GM12873 (cell line): ENCODE measurements at regions not wholly inside any gene's neighbourhood (a gene's known extent, or its start where the extent isn't known, plus 50 kb on each side); places are given as distances from the start of the nearest gene placed in this dataset.
A peak's percentile ranks its signal among the peaks of the same experiment; 100 is the strongest.

ENCODE experiments used
- TF ChIP-seq, protein P1 (sequence below): IDR thresholded peaks from 2 replicates; pipeline ENCODE4 v1.5.1; 2012; ENCODE audit warnings: low read depth, mild to moderate bottlenecking, moderate library complexity, low read length, control low read depth; ENCODE audit not compliant: insufficient read depth; ENCODE audit errors: missing control alignments

DNA sequence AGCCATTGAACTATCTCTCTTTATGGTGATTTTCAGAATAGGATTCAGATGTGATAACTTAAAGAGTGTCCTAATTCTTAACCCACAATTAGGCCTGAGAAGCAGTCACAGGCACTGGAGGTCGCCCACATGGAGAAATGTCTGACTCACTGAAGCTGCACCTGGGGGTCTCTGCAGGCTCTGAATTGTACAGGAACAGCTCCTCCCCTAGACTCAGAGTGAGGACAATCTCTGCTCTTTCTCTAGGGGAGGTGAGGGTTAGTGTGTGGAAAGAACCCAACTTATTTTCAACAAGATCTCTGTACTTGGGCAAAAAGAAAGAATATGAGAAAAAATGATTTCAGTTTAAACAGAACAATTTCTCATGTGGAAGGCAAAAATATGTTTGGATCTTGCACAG lies 1124.6 kb downstream of the TMEM121 start:
- TF ChIP-seq, protein P1, sequence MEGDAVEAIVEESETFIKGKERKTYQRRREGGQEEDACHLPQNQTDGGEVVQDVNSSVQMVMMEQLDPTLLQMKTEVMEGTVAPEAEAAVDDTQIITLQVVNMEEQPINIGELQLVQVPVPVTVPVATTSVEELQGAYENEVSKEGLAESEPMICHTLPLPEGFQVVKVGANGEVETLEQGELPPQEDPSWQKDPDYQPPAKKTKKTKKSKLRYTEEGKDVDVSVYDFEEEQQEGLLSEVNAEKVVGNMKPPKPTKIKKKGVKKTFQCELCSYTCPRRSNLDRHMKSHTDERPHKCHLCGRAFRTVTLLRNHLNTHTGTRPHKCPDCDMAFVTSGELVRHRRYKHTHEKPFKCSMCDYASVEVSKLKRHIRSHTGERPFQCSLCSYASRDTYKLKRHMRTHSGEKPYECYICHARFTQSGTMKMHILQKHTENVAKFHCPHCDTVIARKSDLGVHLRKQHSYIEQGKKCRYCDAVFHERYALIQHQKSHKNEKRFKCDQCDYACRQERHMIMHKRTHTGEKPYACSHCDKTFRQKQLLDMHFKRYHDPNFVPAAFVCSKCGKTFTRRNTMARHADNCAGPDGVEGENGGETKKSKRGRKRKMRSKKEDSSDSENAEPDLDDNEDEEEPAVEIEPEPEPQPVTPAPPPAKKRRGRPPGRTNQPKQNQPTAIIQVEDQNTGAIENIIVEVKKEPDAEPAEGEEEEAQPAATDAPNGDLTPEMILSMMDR: no peak

DNA sequence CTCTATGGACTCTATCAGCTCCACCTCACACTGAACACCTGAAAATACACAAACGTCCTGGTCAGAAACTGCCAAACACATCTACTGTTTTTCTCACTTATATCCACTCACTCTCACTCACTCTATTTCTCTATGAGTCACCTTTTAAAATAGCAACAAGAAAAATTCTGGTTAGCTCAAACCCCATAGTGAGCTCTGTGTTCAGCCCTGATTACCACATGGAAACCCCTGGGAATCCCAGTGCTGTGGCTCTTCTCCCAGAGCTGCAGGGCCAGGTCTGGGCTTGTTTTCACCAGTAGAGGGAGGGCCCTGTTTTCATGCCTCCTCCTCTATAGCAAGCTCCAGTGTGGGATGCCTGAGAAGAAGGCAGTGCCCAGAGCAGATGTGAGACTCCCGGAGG lies 1126.1 kb downstream of the TMEM121 start:
- TF ChIP-seq, protein P1: peak; percentile 35

DNA sequence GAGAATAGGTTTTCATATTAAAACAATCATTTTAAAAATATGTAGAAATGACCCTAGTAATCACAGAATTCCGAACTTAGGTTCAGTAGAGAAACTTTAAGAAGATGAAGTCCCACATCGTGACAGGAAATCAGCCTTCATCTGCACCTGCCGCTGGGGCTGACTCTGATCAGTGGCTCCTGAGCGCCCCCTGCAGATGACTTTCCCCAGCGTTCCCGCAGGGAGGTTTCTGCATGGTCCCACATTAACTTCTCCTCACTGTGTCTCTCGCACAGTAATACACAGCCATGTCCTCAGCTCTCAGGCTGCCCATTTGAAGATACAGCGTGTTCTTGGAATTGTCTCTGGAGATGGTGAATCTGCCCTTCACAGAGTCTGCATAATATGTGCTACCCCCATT lies 1131.1 kb downstream of the TMEM121 start:
- TF ChIP-seq, protein P1: peak; percentile 85

DNA sequence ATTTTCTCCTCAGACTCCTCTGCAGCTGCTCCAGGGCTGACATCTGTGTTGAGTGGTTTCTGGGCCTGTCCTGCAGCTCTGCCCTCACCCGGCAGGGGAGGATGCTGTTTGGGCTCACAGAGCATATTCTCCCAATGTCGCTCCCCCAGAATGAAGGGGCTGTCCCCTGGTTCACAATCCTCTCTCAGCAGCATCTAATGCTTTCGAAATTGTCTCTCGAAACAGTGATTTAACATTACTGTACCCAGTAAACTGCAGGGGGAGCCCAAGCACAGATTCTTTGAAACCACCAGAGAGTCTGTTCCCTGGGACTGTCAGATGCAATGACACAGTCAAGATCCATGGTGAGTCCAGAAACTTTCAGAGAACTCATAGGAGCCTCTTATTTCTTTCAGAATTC lies 1135.2 kb downstream of the TMEM121 start:
- TF ChIP-seq, protein P1: peak; percentile 65

DNA sequence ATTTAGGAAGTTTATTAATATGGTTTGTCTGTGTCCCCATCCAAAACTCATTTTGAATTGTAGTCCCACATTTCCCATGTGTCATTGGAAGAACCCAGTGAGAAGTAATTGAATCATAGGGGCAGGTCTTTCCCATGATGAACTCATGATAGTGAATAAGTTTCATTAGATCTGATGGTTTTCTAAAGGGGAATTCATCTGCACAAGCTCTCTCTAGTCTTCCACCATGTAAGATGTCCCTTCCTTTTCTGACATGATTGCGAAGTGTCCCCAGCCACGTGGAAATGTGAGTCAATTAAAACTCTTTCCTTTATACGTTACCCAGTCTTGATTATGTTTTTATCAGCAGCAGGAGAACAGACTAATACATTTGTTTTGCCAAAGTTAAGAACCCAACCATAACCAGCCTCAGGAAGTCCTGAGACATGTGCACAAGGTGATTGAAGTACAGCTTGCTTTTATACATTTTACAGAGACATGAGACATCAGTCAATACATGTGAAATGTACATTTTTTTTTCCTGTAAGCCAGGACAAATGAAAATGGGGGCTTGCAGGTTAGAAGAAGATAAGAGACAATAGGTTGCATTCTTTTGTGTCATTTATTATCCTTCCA lies 1136.7 kb downstream of the TMEM121 start:
- TF ChIP-seq, protein P1: no peak

DNA sequence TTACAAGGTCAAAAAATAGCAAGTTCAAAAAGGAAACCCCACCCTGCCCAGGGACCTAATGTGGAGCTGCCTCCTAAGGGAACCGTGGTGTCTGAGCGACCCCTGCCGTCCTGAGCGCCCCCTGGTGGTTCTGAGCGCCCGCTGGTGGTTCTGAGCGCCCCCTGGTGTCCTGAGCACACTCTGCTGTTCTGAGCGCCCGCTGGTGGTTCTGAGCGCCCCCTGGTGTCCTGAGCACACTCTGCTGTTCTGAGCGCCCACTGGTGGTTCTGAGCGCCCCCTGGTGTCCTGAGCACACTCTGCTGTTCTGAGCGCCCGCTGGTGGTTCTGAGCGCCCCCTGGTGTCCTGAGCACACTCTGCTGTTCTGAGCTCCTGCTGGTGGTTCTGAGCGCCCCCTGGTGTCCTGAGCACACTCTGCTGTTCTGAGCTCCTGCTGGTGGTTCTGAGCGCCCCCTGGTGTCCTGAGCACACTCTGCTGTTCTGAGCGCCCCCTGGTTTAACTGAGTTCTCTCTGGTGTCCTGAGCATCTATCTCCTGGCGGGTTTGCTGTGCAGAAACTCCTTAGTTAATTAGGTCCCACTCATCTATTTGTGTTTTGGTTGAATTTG lies 1137.5 kb downstream of the TMEM121 start:
- TF ChIP-seq, protein P1: peak; percentile 94

DNA sequence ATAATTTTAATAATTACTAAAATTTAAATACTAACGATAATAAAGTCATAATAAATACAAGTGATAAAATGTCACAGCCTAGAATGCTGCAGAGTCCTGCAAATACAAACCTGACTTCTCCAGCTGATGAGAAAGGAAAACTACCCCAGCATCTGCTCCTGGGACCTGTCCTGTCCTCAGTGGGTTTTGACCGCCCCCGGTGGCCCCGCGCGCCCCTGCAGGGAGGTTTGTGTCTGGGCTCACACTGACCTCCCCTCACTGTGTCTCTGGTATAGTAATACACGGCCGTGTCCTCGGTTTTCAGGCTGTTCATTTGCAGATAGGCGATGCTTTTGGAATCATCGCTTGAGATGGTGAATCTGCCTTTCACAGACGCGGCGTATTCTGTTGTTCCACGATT lies 1139.4 kb downstream of the TMEM121 start:
- TF ChIP-seq, protein P1: no peak
